Heart right ventricle (tissue), 16 donors: ENCODE measurements at regions not wholly inside any gene's neighbourhood (a gene's known extent, or its start where the extent isn't known, plus 50 kb on each side); places are given as distances from the start of the nearest gene placed in this dataset.

Experiments used
- ATAC-seq, 8 donors: fragments of 200-7000 bp; cut with Tn5 transposase; one replicate each; pipeline ENCODE4 v1.9.1; 2020; ENCODE audit warnings: mild to moderate bottlenecking in 8 of 8, moderate library complexity in 8 of 8, moderate number of reproducible peaks in 1 of 8
- DNase-seq, 2 donors: peaks; one replicate each; pipeline ENCODE4 v3.0.0-alpha.2; 2020
- H3K27ac ChIP-seq, 10 donors: fragments of 200-600 bp; sonication (generic) in 2 of 10; one replicate each; pipeline versions ENCODE4 v1.5.0 to v1.8.0; 2020 to 2022; ENCODE audit warnings: mild to moderate bottlenecking in 3 of 10
- H3K27me3 ChIP-seq, 7 donors: fragments of 200-600 bp; one replicate each; pipeline ENCODE4 v1.8.0; 2021 to 2022; ENCODE audit warnings: mild to moderate bottlenecking in 2 of 7
- H3K36me3 ChIP-seq, 9 donors: fragments of 200-600 bp; sonication (generic) in 1 of 9; one replicate each; pipeline versions ENCODE4 v1.5.0 to v1.8.0; 2020 to 2022; ENCODE audit warnings: mild to moderate bottlenecking in 2 of 9
- H3K4me1 ChIP-seq, 9 donors: fragments of 200-600 bp; sonication (generic) in 1 of 9; one replicate each; pipeline versions ENCODE4 v1.5.0 to v1.8.0; 2020 to 2022; ENCODE audit warnings: mild to moderate bottlenecking in 4 of 9
- H3K4me3 ChIP-seq, 10 donors: fragments of 200-600 bp; sonication (generic) in 2 of 10; one replicate each; pipeline versions ENCODE4 v1.5.0 to v1.8.0; 2020 to 2022; ENCODE audit warnings: mild to moderate bottlenecking in 7 of 10, moderate library complexity in 2 of 10
- H3K9me3 ChIP-seq, 11 donors: fragments of 200-600 bp in 10 of 11; sonication (generic) in 2 of 11; one replicate each; pipeline versions ENCODE4 v1.5.0 to v1.8.0; 2013 to 2022; ENCODE audit warnings: mild to moderate bottlenecking in 2 of 11, control low read depth in 1 of 11, moderate library complexity in 1 of 11
- CTCF ChIP-seq, 9 donors: fragments of 200-600 bp; sonication (generic) in 2 of 9; IDR thresholded peaks; one replicate each; pipeline versions ENCODE4 v1.5.0 to v1.8.0; 2021 to 2022; ENCODE audit warnings: antibody characterized with exemption in 9 of 9, mild to moderate bottlenecking in 5 of 9, moderate library complexity in 1 of 9
- WGBS, 2 donors: extraction: QIAGEN DNeasy Blood & Tissue Kit; methylation state at CpG; one replicate each; pipeline ENCODE4 v1.1.7; 2013; ENCODE audit warnings: inconsistent platforms in 1 of 2; 5-methylcytosine and 5-hydroxymethylcytosine counted together
- intact Hi-C, 10 donors: fragments of 100-400 bp; cut with DNase I; formaldehyde crosslinking; loops; one replicate each; pipeline versions ENCODE4 v1.11.1 to v1.14.2; 2022
- donor health status: Arrhythmogenic right ventricular cardiomyopathy.
- donor health status: ischemic (EF 13 %, LVEDD 7.1; RV severe dilation, severe dysfunction).
- donor health status: healthy with polysubstance abuse.
- donor health status: DM: no; HTN: yes; CAD: no.
- donor health status: DM: no; HTN: no; CAD: no.
- donor health status: ischemic (EF 25% LVEDD 6.9; RV normal size, moderate dysfunction).
- donor health status: ischemic (EF 25% LVEDD 5.7; RV mildly dilated, moderate dysfunction).
- donor health status: healthy.
- donor health status: DM: yes; HTN: yes; CAD: no.
- donor health status: Ischemic cardiomyopathy.
- donor health status: ischemic (EF 35%, LVEDD 5.7; RV mildly dilated, moderate dysfunction).
- donor health status: nonischemic (EF 11% LVEDD 7.7; RV severe dilation, severe dysfunction).
- donor health status: DM: yes; HTN: yes; CAD: no.
- donor health status: PGD.
- donor health status: ischemic (EF 29% LVEDD 5.4; RV normal size, mild dysfunction).
- donor health status: nonischemic (EF 23%, LVEDD 6.1; RV moderate dilation, normal function).

- H3K4me3 ChIP-seq = no peak overlapping the region
- no peak for TF ChIP-seq CTCF (IDR thresholded peaks at IDR 0.05)
- no peaks in the 10 kb centered on the region for H3K9me3 ChIP-seq
- no peaks in the 10 kb centered on the region for H3K36me3 ChIP-seq
- 84 to 90% methylated on average over 4 of the region's 4 CpGs for WGBS, 2 donors
- peaks cover 0 to 6% (median 0%) of the 10 kb centered on the region in 9 donors for H3K4me1 ChIP-seq
- intact Hi-C loops = no loop called here
- no peak overlapping the region for H3K27ac ChIP-seq
- DNase-seq = no peak
- ATAC-seq = no peak
- H3K27me3 ChIP-seq = no peaks in the 10 kb centered on the region
These were observed 254.6 kb downstream of the TMEM167A start for GRCh38 chr5:82822634-82822927.

GRCh38 chr5:82821846-82822633 is 255.2 kb downstream of the TMEM167A start:
- WGBS, 2 donors = 76 to 79% methylated on average over 3 of the region's 3 CpGs
- H3K36me3 ChIP-seq = no peaks in the 10 kb centered on the region
- TF ChIP-seq CTCF (IDR thresholded peaks at IDR 0.05) = no peak
- intact Hi-C loops = no loop called here
- DNase-seq (no peak), ATAC-seq (no peak)
- H3K4me3 ChIP-seq = no peak overlapping the region
- H3K4me1 ChIP-seq = peaks cover 0 to 6% (median 0%) of the 10 kb centered on the region in 9 donors
- H3K27me3 ChIP-seq = no peaks in the 10 kb centered on the region
- no peak overlapping the region for H3K27ac ChIP-seq
- H3K9me3 ChIP-seq = no peaks in the 10 kb centered on the region

GRCh38 chr5:82820961-82821845 is 256.0 kb downstream of the TMEM167A start:
- WGBS, 2 donors = 76 to 84% methylated on average over 10 of the region's 10 CpGs
- DNase-seq (no peak), ATAC-seq (no peak)
- H3K4me3 ChIP-seq = no peak overlapping the region
- no peaks in the 10 kb centered on the region for H3K27me3 ChIP-seq
- no peaks in the 10 kb centered on the region for H3K9me3 ChIP-seq
- H3K36me3 ChIP-seq = no peaks in the 10 kb centered on the region
- no peak overlapping the region for H3K27ac ChIP-seq
- intact Hi-C loops = no loop called here
- TF ChIP-seq CTCF (IDR thresholded peaks at IDR 0.05) = no peak
- H3K4me1 ChIP-seq = peaks cover 0 to 6% (median 0%) of the 10 kb centered on the region in 9 donors

- no peak for TF ChIP-seq CTCF (IDR thresholded peaks at IDR 0.05)
- Histone ChIP-seq H3K36me3 (no peaks in the 10 kb centered on the region), H3K27ac (no peak overlapping the region), H3K4me3 (no peak overlapping the region), H3K4me1 (peaks cover 0 to 6% (median 0%) of the 10 kb centered on the region in 9 donors), H3K27me3 (no peaks in the 10 kb centered on the region), H3K9me3 (no peaks in the 10 kb centered on the region)
- DNase-seq = no peak
- 85 to 97% methylated on average over 1 of the region's 1 CpG for WGBS, 2 donors
- no peak for ATAC-seq
- intact Hi-C loops = no loop called here
These were observed 257.0 kb downstream of the TMEM167A start for GRCh38 chr5:82820188-82820587.
